GM19463 (cell line): ENCODE measurements at regions not wholly inside any gene's neighbourhood (a gene's known extent, or its start where the extent isn't known, plus 50 kb on each side); places are given as distances from the start of the nearest gene placed in this dataset.

Experiments used
- ATAC-seq: cut with Tn5 transposase; IDR thresholded peaks from one replicate; pipeline ENCODE4 v1.9.1; 2021; ENCODE audit warnings: mild to moderate bottlenecking, moderate library complexity; ENCODE audit not compliant: unreplicated experiment

- no peak for ATAC-seq
Measured at GRCh38 chr6:105967917-105968602, 118.1 kb upstream of the PRDM1 start.

- ATAC-seq = no peak
Measured at GRCh38 chr6:105966481-105966880, 119.7 kb upstream of the PRDM1 start.

GRCh38 chr6:105964979-105965760 lies 121.0 kb upstream of the PRDM1 start:
- ATAC-seq = no peak

GRCh38 chr6:105954148-105954547 lies 132.0 kb upstream of the PRDM1 start:
- ATAC-seq = no peak

- no peak for ATAC-seq
Measured at GRCh38 chr6:105952772-105953690, 133.1 kb upstream of the PRDM1 start.

- no peak for ATAC-seq
Measured at GRCh38 chr6:105952326-105952725, 133.8 kb upstream of the PRDM1 start.

GRCh38 chr6:105951322-105951721 lies 134.8 kb upstream of the PRDM1 start:
- no peak for ATAC-seq

- no peak for ATAC-seq
Measured at GRCh38 chr6:105949869-105950268, 136.3 kb upstream of the PRDM1 start.

GRCh38 chr6:105943514-105943913 lies 142.6 kb upstream of the PRDM1 start:
- ATAC-seq = no peak

GRCh38 chr6:105941621-105942412 lies 144.3 kb upstream of the PRDM1 start:
- ATAC-seq = no peak

- ATAC-seq = no peak
Measured at GRCh38 chr6:105940990-105941389, 145.1 kb upstream of the PRDM1 start.

GRCh38 chr6:105936972-105937371 lies 149.2 kb upstream of the PRDM1 start:
- no peak for ATAC-seq

- ATAC-seq = no peak
Measured at GRCh38 chr6:105935416-105935815, 150.7 kb upstream of the PRDM1 start.

GRCh38 chr6:105934708-105935107 lies 151.4 kb upstream of the PRDM1 start:
- no peak for ATAC-seq

- no peak for ATAC-seq
Measured at GRCh38 chr6:105932440-105932839, 153.7 kb upstream of the PRDM1 start.

GRCh38 chr6:105929626-105930025 lies 156.5 kb upstream of the PRDM1 start:
- ATAC-seq = no peak

- ATAC-seq = no peak
Measured at GRCh38 chr6:105926318-105926717, 159.8 kb upstream of the PRDM1 start.

GRCh38 chr6:105925706-105926105 lies 160.4 kb upstream of the PRDM1 start:
- no peak for ATAC-seq

GRCh38 chr6:105921781-105922180 lies 164.4 kb upstream of the PRDM1 start:
- ATAC-seq = no peak

- no peak for ATAC-seq
Measured at GRCh38 chr6:105920071-105920470, 166.1 kb upstream of the PRDM1 start.
